ENCODE measurements at regions not wholly inside any gene's neighbourhood (a gene's known extent, or its start where the extent isn't known, plus 50 kb on each side); places are given as distances from the start of the nearest gene placed in this dataset.

DNA sequence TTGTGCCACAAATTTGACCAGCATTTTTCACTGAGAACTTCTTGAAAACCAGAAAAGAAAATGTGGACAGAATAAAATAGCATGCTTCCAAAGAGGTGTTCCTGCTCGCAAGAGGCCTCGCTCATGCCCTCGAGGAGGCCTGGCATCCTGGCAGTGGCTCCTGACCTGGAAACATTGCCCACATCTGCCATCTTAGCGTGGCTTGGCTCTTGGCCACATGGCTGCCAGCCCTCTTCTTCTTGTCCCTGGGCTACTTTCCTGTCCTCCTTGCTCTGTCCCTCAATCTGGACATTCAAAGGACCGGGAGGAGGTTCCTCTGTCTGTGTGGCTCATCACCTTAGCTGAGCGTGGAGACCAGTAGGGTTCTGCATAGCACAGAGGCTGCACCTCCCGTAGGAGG, 131.6 kb upstream of the TMEM72 start:
- no peaks in the 10 kb centered on the region for H3K36me3 ChIP-seq (ENCODE audit: low read depth)
- ATAC-seq (no peak), DNase-seq (no peak)
- intact Hi-C loops (cut with DNase I, micrococcal nuclease) = no loop called here
- no peak overlapping the region for H3K4me3 ChIP-seq
- no peaks in the 10 kb centered on the region for H3K9me3 ChIP-seq
- no peaks in the 10 kb centered on the region for H3K4me1 ChIP-seq (ENCODE audit: low read depth)
- TF ChIP-seq, protein P1, sequence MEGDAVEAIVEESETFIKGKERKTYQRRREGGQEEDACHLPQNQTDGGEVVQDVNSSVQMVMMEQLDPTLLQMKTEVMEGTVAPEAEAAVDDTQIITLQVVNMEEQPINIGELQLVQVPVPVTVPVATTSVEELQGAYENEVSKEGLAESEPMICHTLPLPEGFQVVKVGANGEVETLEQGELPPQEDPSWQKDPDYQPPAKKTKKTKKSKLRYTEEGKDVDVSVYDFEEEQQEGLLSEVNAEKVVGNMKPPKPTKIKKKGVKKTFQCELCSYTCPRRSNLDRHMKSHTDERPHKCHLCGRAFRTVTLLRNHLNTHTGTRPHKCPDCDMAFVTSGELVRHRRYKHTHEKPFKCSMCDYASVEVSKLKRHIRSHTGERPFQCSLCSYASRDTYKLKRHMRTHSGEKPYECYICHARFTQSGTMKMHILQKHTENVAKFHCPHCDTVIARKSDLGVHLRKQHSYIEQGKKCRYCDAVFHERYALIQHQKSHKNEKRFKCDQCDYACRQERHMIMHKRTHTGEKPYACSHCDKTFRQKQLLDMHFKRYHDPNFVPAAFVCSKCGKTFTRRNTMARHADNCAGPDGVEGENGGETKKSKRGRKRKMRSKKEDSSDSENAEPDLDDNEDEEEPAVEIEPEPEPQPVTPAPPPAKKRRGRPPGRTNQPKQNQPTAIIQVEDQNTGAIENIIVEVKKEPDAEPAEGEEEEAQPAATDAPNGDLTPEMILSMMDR (IDR thresholded peaks at IDR 0.05) = no peak

DNA sequence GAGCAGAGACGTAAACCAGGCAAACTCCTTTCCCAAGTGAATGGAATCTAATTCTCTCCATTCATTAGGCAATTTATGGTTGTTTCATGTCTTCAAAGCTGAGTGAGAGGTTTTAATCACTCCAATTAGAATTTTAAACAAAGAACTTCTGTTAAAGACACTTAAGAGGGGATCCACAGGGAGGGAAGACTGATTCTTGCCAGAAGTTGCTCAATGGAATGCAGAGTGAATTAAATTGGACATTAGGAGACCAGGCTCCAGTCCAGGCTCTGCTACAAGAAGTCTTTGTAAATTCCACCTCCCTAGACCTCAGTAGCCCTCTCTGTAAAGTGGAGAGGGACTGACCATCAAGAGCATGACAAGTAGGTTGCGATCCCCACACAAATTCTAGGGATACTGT, 130.7 kb upstream of the TMEM72 start:
- intact Hi-C loops (cut with DNase I, micrococcal nuclease) = no loop called here

DNA sequence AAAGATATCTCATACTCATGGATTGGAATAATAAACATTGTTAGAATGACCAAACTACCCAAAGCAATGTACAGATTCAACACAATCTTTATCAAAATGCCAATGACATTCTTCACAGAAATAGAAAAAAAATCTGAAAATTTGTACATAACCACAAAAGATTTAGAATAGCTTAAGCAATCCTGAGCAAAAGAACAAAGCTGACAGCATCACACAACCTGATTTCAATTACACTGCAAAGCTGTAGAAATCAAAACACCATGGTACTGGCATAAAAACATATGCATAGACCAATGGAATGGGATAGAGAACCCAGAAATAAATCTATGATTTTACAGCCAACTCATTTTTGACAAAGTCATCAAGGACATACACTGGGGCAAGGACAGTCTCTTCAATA, 130.0 kb upstream of the TMEM72 start:
- ATAC-seq = no peak
- no peaks in the 10 kb centered on the region for H3K9me3 ChIP-seq
- TF ChIP-seq, protein P1 (IDR thresholded peaks at IDR 0.05) = no peak

More for the DNA sequence above, 130.7 kb upstream of the TMEM72 start:
- Histone ChIP-seq H3K9me3 (no peaks in the 10 kb centered on the region), H3K36me3 (ENCODE audit: low read depth) (no peaks in the 10 kb centered on the region), H3K4me1 (ENCODE audit: low read depth) (no peaks in the 10 kb centered on the region), H3K4me3 (no peak overlapping the region)
- ATAC-seq (no peak), DNase-seq (no peak)
- TF ChIP-seq, protein P1 (IDR thresholded peaks at IDR 0.05) = no peak

DNA sequence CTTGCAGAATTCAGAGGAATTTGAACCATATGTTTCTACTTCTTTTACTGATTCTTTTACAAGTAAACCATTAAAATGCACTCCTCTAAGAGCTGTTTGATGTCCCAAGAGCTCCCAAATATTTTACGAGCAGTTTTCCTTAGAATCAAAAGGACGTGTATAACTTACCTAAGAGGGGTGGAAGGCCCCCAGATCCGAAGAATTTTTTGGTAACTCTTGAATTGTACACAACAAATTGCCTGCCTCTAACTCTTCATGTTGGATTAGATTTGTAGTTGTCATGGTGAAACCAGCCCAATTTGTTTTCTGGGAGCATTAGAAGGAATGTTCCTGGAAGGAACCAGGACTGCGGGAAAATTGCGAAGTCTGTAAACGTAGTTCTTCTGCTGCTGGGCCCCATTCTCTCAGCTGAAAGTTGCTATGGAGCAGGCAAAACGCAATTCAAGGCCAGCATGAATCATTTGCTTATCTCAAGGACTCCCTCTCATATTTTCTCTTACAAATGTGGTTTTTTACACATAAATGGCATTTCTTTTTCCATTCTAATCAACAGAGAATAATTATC, 124.8 kb upstream of the TMEM72 start:
- TF ChIP-seq, protein P1 (IDR thresholded peaks at IDR 0.05) = no peak
- ATAC-seq = no peak

More for the DNA sequence above, 130.0 kb upstream of the TMEM72 start:
- no peak for DNase-seq
- H3K4me3 ChIP-seq = no peak overlapping the region
- H3K36me3 ChIP-seq (ENCODE audit: low read depth) = no peaks in the 10 kb centered on the region
- intact Hi-C loops (cut with DNase I, micrococcal nuclease) = no loop called here
- no peaks in the 10 kb centered on the region for H3K4me1 ChIP-seq (ENCODE audit: low read depth)

DNA sequence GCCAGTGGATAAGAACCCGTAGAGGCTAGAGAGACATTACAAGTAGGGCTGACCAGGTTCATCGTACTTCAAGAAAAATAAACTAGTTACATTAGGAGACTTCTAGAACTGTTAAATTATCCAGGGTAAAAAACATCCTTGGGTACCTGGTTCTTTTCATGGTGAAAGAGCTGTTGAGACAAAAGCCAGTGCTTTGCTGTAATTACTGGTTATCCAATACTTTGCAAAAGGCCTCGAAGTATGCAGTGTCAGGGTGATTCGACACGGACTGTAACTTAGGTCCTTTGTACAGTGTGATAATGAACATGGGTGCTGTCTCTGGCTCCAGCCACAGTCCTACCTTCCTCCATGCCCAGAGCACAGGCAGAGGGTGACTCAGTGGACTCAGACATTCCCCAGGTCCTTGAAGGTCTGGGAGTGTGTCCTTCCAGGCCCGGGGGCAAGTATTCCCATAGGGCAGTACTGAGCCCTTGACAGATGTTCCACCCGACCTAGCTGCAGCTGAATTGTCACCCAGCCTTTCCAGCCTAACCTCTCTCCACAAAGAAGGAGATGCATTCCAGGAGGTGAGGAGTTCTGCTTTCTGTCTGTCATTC, 123.6 kb upstream of the TMEM72 start:
- TF ChIP-seq, protein P1 (IDR thresholded peaks at IDR 0.05) = no peak
- H3K9me3 ChIP-seq = no peaks in the 10 kb centered on the region
- H3K36me3 ChIP-seq (ENCODE audit: low read depth) = no peaks in the 10 kb centered on the region
- intact Hi-C loops (cut with DNase I, micrococcal nuclease) = no loop called here
- no peak for DNase-seq
- no peak overlapping the region for H3K4me3 ChIP-seq
- H3K4me1 ChIP-seq (ENCODE audit: low read depth) = no peaks in the 10 kb centered on the region
- no peak for ATAC-seq

More for the DNA sequence above, 124.8 kb upstream of the TMEM72 start:
- H3K36me3 ChIP-seq (ENCODE audit: low read depth) = no peaks in the 10 kb centered on the region
- no peaks in the 10 kb centered on the region for H3K4me1 ChIP-seq (ENCODE audit: low read depth)
- no peak for DNase-seq
- intact Hi-C loops (cut with DNase I, micrococcal nuclease) = no loop called here
- H3K9me3 ChIP-seq = no peaks in the 10 kb centered on the region
- no peak overlapping the region for H3K4me3 ChIP-seq

Data from mucosa of descending colon (tissue), 3 donors.